Activated CD8-positive, alpha-beta memory T cell treated with anti-CD3 and anti-CD28 coated beads, Interleukin-2, amount 50 U/mL, for 24 hours (primary cell): ENCODE measurements at regions not wholly inside any gene's neighbourhood (a gene's known extent, or its start where the extent isn't known, plus 50 kb on each side); places are given as distances from the start of the nearest gene placed in this dataset.

Source experiments
- DNase-seq: peaks from one replicate; pipeline ENCODE4 v3.0.0-alpha.2; 2020; ENCODE audit errors: extremely low read depth

- no peak for DNase-seq
Measured at GRCh38 chr2:190809139-190809764, 71.4 kb upstream of the GLS start.

- no peak for DNase-seq
Measured at GRCh38 chr2:190809876-190810525, 70.6 kb upstream of the GLS start.

- no peak for DNase-seq
Measured at GRCh38 chr2:190810981-190811587, 69.5 kb upstream of the GLS start.

GRCh38 chr2:190811811-190812210, 68.8 kb upstream of the GLS start:
- no peak for DNase-seq

- DNase-seq: no peak
Measured at GRCh38 chr2:190812506-190813294, 67.9 kb upstream of the GLS start.

GRCh38 chr2:190815226-190815625, 65.4 kb upstream of the GLS start:
- DNase-seq: no peak

GRCh38 chr2:190817082-190817481, 63.5 kb upstream of the GLS start:
- no peak for DNase-seq

- DNase-seq: no peak
Measured at GRCh38 chr2:190819840-190820301, 60.8 kb upstream of the GLS start.

GRCh38 chr2:190820416-190820815, 60.2 kb upstream of the GLS start:
- no peak for DNase-seq

- DNase-seq: no peak
Measured at GRCh38 chr2:190822043-190822442, 58.6 kb upstream of the GLS start.

- DNase-seq: no peak
Measured at GRCh38 chr2:190827720-190828119, 52.9 kb upstream of the GLS start.

- no peak for DNase-seq
Measured at GRCh38 chr2:190829642-190830041, 51.0 kb upstream of the GLS start.
